GM12892 (cell line): ENCODE measurements at regions not wholly inside any gene's neighbourhood (a gene's known extent, or its start where the extent isn't known, plus 50 kb on each side); places are given as distances from the start of the nearest gene placed in this dataset.
"Not testable (repeated sequence)": the region's sequence is repeated elsewhere in the genome, so short reads cannot be mapped to it uniquely, and the experiment has no call there.

Experiments used
- DNase-seq: peaks from one replicate; pipeline ENCODE4 v3.0.0; 2011; ENCODE audit not compliant: insufficient read length
- FAIRE-seq: peaks from 2 replicates; lab custom pipeline; 2011; peaks lifted over from hg19 to GRCh38; lab: Jason Lieb, UNC
- POLR2A ChIP-seq: IDR thresholded peaks from 2 replicates; pipeline ENCODE4 v1.6.1; 2011; ENCODE audit warnings: low read depth, low read length, control low read depth
- POLR2AphosphoS5 ChIP-seq: IDR thresholded peaks from 2 replicates; pipeline ENCODE4 v1.6.1; 2011; ENCODE audit warnings: low read depth, low read length, control low read depth
- TAF1 ChIP-seq: IDR thresholded peaks from 2 replicates; pipeline ENCODE4 v1.6.1; 2011; ENCODE audit warnings: low read depth, mild to moderate bottlenecking, control low read depth, low read length, borderline replicate concordance

DNA sequence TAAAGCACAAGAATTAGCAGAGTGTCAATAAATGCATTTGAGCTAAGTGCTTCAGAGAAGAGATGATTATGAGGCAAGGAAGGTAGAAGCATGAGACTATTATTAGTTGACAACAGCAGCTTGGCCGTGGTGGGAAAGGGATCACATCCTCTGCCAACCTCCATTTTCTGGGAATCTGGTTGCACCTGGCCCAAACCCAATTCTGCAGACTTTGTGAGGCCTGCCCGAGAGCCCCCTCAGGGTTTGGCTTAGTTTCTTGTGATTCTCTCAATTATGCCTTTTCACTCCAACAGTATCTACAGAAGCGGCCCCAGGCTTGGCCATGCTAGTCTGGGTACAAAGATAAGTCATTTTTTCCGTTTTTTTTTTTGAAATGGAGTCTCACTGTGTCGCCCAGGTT, 111.0 kb upstream of the B3GAT2 start:
- FAIRE-seq (no peak), DNase-seq (no peak)
- no peak for TF ChIP-seq POLR2AphosphoS5
- TF ChIP-seq POLR2A, result no peak
- TF ChIP-seq TAF1, result no peak

DNA sequence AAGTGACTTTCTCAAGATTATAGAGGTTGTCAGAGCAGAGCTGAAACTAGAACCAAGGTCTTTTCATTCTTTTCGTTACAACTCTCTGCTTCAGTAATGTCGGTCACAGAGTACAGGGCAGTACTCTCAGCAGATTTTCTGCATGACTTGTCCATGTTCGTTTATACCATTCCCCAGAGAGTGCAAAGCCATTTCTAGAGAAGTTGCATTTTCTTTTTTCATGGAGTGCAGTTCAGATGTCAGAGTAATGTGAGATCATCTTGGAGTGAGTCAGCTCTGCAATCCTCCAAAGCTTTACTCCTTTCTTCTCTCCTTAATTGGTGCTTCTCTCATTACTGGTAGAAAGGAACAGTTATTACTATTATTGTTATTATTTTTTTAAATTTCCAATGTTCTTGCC, 115.6 kb upstream of the B3GAT2 start:
- FAIRE-seq, result no peak
- no peak for DNase-seq
- TF ChIP-seq TAF1 (no peak), POLR2A (no peak), POLR2AphosphoS5 (no peak)

DNA sequence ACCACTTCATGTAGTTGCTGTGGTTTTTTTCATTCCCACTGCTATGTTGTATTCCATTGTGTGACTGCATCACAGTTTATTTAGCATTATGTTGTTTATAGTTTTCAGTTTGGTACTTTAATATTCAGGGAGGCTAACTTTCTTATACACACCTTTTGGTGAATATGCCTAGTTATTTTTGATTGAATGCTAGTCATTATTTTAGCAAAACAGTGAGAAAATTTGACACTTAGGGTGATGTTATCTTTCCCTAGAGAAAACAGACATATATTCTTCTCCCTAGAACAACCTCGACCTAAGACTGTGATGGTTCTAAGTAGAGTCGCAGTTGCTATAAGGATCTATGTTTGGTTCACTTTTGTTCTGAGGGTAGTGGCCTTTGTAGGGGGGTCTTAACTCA, 120.8 kb upstream of the B3GAT2 start:
- no peak for FAIRE-seq
- TF ChIP-seq TAF1 (no peak), POLR2AphosphoS5 (no peak), POLR2A (no peak)
- no peak for DNase-seq

DNA sequence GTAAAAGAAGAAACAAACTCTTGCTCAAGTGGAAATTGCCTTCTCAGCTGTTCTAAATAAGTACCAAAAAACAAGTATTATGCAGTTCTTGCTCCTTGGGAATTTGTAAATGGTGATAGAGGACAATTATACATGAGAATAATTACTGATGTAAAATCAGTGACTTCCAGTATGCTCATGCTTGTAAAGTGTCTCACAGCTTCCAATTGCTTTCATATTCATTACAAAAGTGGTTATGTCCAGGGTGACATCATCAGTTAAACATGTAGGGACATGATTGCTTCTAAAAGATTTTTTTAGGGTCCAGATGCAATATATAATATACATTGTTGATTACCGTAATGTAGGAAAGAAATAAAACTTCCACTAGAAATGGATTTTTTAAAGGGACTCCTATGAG, 122.8 kb upstream of the B3GAT2 start:
- DNase-seq, result no peak
- TF ChIP-seq POLR2AphosphoS5 (no peak), POLR2A (no peak), TAF1 (no peak)
- FAIRE-seq, result no peak

DNA sequence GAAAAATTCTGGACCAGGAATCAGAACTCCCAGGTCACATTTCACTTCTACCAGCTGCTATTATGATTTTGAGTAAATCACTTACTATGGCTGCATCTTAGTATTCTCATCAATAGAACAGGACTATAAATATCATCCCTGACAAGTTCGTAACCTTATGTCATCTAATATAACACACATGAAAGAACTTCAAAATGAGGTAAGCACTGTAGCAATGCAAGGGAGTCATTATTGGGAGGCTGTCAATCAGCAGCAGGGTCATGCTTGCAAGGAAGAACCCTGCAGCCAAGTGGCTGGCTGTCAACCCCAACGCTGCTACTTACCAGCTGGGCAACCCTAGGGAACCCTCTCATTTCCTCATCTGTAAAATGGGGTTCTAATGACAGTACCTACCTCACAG, 123.3 kb upstream of the B3GAT2 start:
- no peak for TF ChIP-seq POLR2A
- no peak for TF ChIP-seq TAF1
- no peak for TF ChIP-seq POLR2AphosphoS5
- DNase-seq, result no peak
- FAIRE-seq, result no peak

DNA sequence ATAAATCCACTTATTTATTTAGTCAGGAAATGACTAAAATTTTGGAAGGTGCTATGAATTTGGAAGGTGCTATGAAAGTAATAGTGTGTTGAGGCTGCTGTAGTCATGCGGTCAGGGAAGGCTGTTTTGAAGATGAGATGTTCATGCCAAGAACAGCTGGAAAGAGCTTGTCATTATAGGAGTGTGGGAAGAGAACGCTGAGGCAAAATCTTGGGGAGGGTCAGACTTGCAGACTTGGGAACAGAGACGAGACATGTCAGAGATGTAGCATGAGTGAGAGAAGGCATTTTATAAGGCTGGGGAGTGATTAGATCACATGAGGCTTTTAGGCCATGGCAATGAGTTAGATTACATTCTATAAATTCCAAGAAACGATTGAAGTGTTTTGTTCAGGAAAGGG, 124.0 kb upstream of the B3GAT2 start:
- DNase-seq, result no peak
- TF ChIP-seq POLR2A (no peak), TAF1 (no peak), POLR2AphosphoS5 (no peak)
- FAIRE-seq, result no peak

DNA sequence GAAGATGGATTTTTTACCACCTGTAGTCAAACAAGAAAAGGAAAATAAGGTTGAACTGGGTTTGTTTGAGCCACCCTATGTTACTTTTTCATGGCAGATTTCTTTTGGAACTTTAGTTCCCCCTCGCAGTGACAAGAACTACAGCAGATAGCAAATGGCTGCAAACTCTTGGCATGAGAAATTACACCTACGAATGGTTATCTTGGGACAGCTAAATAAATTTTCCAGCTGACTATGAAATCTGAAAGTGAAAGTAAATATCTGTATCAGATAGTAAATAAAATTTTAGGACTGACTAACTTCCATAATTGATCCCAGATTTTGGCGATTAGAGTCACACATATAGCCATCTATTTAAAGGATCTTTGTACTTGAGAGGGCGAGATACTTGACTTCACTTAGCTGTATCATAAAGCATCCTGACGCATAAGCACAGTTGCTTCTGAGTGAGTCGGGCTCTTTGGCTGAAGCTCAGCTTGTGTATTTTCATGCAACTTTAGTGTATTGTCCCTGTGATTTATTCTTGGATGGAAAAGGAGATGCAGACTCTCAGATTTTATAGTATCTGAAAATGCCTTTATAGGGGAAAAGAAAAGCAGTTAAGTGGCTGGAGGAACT, 125.3 kb upstream of the B3GAT2 start:
- TF ChIP-seq POLR2A (no peak), TAF1 (no peak), POLR2AphosphoS5 (no peak)
- no peak for FAIRE-seq
- no peak for DNase-seq

DNA sequence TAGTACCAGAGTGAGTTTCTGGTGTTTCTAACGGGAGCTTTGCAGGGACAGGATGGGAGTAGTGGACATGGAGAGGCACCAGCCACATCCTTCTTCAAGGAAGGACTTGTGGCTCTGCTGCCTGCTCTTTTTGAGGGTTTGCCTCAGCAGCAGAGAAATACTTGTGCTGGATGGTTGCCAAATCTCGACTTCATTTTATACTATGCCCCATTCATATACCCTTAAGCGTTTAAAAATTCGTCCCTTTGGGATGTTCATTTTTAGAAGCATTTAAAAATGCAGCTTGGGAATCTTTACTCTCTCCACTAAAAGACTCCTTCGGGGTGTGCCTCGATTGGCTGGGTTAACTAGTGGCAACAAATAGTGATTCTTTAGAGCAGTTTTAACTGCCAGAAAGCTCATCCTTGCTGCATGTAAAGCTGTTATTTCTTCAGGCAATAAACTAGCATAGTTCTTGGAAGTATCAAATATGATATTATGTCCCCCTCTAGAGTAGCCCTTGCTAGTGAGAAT, 126.5 kb upstream of the B3GAT2 start:
- TF ChIP-seq POLR2A (no peak), TAF1 (no peak), POLR2AphosphoS5 (no peak)
- DNase-seq, result no peak
- no peak for FAIRE-seq

DNA sequence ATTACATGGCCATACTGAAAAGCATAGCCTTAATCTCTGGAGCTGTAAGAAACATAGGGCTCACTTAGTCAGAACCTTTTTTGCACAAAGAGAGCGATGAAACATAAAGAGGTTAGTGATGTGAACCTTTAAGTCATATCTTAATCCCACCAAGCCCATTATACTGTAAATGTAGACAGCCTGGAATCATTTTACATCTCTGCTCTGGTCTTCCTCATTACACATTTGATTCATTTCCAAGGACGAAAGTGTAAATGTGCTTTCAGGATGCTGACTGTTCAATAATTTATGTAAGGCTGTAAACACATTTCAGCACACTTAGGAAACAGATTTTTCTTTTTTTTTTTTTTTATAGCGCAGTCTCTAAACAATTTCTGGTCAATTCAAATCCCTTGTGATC, 131.3 kb upstream of the B3GAT2 start:
- DNase-seq (no peak), FAIRE-seq (no peak)
- TF ChIP-seq POLR2AphosphoS5, result no peak
- TF ChIP-seq TAF1, result no peak
- TF ChIP-seq POLR2A, result no peak

DNA sequence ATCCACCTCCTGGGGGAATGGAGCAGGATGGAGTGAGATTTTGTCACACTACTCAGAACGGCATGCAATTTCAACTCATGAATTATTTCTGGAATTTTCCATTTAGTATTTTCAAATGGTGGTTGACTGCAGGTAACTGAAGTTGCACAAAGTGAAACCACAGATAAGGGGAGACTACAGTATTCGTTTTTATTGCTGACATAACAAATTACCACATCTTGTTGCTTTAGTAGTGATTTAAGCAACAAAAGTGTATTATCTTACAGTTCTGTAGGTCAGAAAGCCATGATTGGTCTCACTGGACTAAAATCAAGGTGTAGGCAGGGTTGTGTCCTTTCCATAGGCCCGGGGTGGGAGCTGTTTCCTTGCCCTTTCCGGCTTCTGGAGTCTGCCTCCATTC, 133.4 kb upstream of the B3GAT2 start:
- no peak for TF ChIP-seq POLR2A
- TF ChIP-seq TAF1, result no peak
- no peak for TF ChIP-seq POLR2AphosphoS5
- FAIRE-seq (no peak), DNase-seq (no peak)

DNA sequence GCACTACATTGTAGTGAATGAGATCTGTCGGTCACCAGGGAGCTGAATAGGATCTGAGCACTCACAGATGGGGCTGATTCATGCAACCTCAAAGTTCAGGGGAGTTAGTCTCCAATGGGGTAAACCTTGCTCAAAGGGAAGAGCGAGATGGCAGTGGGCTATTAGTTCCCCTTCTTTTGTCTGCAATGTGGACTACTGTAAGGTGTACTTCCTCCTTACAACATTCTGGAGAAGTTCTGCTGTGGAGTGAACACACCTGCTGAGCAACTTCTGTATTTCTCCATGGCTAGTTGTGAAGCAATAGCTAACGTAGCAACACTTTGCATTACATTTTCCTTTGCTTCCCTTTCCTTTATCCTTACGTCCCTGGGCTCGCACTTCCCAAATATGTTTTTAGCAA, 134.3 kb upstream of the B3GAT2 start:
- no peak for TF ChIP-seq POLR2A
- TF ChIP-seq POLR2AphosphoS5, result no peak
- TF ChIP-seq TAF1, result no peak
- FAIRE-seq (no peak), DNase-seq (no peak)

DNA sequence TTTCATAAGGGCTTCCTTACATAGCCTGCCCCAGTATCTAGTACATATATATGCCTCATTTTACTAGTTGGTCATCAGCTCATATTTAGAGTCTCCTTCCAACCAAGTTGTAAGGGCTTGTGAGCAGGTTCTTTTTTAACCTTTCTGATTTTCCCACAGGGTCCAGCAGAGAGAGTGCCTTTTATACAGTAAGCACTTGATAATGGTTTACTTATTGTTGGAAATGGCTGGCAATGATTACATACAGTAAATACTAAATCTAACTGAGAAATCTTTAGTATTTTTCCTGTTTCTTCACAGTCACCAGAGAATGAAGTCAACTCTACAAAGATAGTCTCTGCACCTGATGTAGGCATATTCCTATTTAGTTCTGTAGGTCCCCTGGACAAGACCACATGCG, 135.1 kb upstream of the B3GAT2 start:
- TF ChIP-seq TAF1 (no peak), POLR2A (no peak), POLR2AphosphoS5 (no peak)
- no peak for DNase-seq
- FAIRE-seq, result no peak

DNA sequence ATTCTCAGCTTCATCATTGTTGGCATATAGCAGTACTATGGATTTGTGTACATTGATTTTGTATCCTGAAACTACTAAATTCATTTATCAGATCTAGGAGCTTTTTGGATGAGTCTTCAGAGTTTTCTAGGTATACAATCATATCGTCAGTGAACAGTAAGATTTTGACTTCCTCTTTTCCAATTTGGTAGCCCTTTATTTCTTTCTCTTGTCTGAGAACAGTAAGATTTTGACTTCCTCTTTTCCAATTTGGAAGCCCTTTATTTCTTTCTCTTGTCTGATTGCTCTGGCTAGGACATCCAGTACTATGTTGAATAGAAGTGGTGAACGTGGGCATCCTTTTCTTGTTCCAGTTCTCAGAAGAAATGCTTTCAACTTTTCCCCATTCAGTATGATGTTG, 140.4 kb upstream of the B3GAT2 start:
- DNase-seq, FAIRE-seq: not testable (repeated sequence)

DNA sequence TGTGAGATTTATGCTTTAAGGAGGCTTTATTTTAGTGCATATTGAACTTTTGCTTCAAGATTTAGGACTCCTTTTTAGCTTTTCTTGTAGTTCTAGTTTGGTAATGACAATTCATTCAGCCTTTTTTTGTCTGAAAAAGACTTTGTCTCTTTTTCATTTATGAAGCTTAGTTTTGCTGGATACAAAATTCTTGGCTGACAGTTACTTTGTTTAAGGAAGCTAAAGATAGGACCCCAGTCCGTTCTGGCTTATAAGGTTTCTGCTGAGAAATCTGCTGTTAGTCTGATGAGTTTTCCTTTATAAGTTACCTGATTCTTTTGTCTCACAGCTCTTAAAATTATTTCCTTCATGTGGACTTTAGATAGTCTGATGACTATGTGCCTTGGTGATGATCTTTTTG, 142.8 kb upstream of the B3GAT2 start:
- no peak for DNase-seq
- no peak for TF ChIP-seq TAF1
- no peak for TF ChIP-seq POLR2AphosphoS5
- TF ChIP-seq POLR2A, result no peak
- no peak for FAIRE-seq

DNA sequence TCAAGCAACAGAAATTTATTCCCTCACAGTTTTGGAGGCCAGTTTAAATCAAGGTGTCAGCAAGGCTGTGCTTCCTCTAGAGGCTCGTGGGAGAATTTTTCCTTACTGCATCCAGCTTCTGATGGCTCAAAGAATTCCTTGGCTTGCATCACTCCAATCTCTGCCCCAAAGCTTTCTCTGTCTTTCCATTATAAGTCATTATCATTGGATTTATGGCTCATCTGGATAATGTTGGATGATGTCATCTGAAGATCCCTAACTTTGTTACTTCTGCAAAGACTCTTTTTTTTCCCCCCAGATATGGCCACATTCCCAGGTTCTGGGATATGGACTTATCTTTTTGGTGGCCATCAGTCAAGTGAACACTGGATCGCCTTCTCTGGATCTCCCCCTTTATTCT, 146.3 kb upstream of the B3GAT2 start:
- DNase-seq, result no peak
- no peak for FAIRE-seq
- no peak for TF ChIP-seq TAF1
- no peak for TF ChIP-seq POLR2A
- TF ChIP-seq POLR2AphosphoS5, result no peak
